CD14-positive monocyte (primary cell): ENCODE measurements at regions not wholly inside any gene's neighbourhood (a gene's known extent, or its start where the extent isn't known, plus 50 kb on each side); places are given as distances from the start of the nearest gene placed in this dataset.

Experiments
- DNase-seq, 3 donors: peaks; one replicate each; pipeline ENCODE4 v3.0.0-alpha.2; 2011 to 2022
- H2AFZ ChIP-seq: 2 replicates; pipeline ENCODE4 v1.6.0; 2012; ENCODE audit warnings: mild to moderate bottlenecking, low read depth, low read length, inconsistent platforms; ENCODE audit not compliant: insufficient read depth, poor library complexity, severe bottlenecking
- H3K27ac ChIP-seq, 2 donors: 1 replicate in 1 of 2; 2 replicates in 1 of 2; pipeline ENCODE4 v1.5.1; 2012 to 2013; ENCODE audit warnings: low read length in 2 of 2, control low read depth in 1 of 2, inconsistent platforms in 1 of 2, low read depth in 1 of 2, mild to moderate bottlenecking in 1 of 2
- H3K27me3 ChIP-seq, 2 donors: one replicate each; pipeline versions ENCODE4 v1.6.0 to v1.6.1; 2011 to 2013; ENCODE audit warnings: low read length in 2 of 2; ENCODE audit not compliant: control insufficient read depth in 2 of 2, insufficient read depth in 2 of 2
- H3K36me3 ChIP-seq, 2 donors: replicated peaks in 1 of 2; 1 replicate in 1 of 2; 2 replicates in 1 of 2; pipeline versions ENCODE4 v1.5.1 to v1.6.1; 2012 to 2013; ENCODE audit warnings: low read length in 2 of 2, control low read depth in 1 of 2, inconsistent platforms in 1 of 2, mild to moderate bottlenecking in 1 of 2; ENCODE audit not compliant: insufficient read depth in 2 of 2, control insufficient read depth in 1 of 2
- H3K4me1 ChIP-seq, 2 donors: 1 replicate in 1 of 2; 2 replicates in 1 of 2; pipeline versions ENCODE4 v1.5.1 to v1.6.1; 2012 to 2013; ENCODE audit warnings: low read length in 2 of 2, control low read depth in 1 of 2, inconsistent platforms in 1 of 2, mild to moderate bottlenecking in 1 of 2, moderate library complexity in 1 of 2; ENCODE audit not compliant: insufficient read depth in 2 of 2, control insufficient read depth in 1 of 2
- H3K4me2 ChIP-seq: replicated peaks from 2 replicates; pipeline ENCODE3; 2012; ENCODE audit warnings: low read length, moderate library complexity, mild to moderate bottlenecking; ENCODE audit not compliant: poor library complexity, severe bottlenecking; ENCODE audit errors: extremely low read depth
- H3K4me3 ChIP-seq, 3 experiments: fragments of 200-600 bp in 1 of 3; sonication (generic) in 1 of 3; replicated peaks in 1 of 3; 1 replicate in 2 of 3; 2 replicates in 1 of 3; pipeline ENCODE4 v1.5.1; 2011 to 2013; ENCODE audit warnings: low read length in 3 of 3, mild to moderate bottlenecking in 3 of 3, control low read depth in 2 of 3, low read depth in 2 of 3, inconsistent platforms in 1 of 3, moderate library complexity in 1 of 3
- H3K79me2 ChIP-seq: 2 replicates; pipeline ENCODE4 v1.6.0; 2012; ENCODE audit warnings: mild to moderate bottlenecking, control low read depth, inconsistent platforms, low read length, moderate library complexity; ENCODE audit not compliant: insufficient read depth
- H3K9ac ChIP-seq: 2 replicates; pipeline ENCODE4 v1.6.0; 2017; ENCODE audit warnings: low read length, mild to moderate bottlenecking; ENCODE audit not compliant: insufficient read depth, poor library complexity, severe bottlenecking
- H3K9me3 ChIP-seq, 2 donors: replicated peaks in 1 of 2; 1 replicate in 1 of 2; 2 replicates in 1 of 2; pipeline versions ENCODE4 v1.5.1 to v1.6.1; 2012 to 2013; ENCODE audit warnings: low read length in 2 of 2, control low read depth in 1 of 2; ENCODE audit not compliant: control insufficient read depth in 1 of 2, insufficient read depth in 1 of 2
- H4K20me1 ChIP-seq: 2 replicates; pipeline ENCODE4 v1.6.0; 2012; ENCODE audit warnings: mild to moderate bottlenecking, low read length, control low read depth, moderate library complexity; ENCODE audit not compliant: insufficient read depth
- H3K27ac Mint-ChIP-seq, 7 donors: one replicate each; pipeline ENCODE4 v1.8.0; 2020; ENCODE audit warnings: mild to moderate bottlenecking in 7 of 7, mixed read lengths in 7 of 7, moderate library complexity in 6 of 7, inconsistent platforms in 2 of 7
- H3K27me3 Mint-ChIP-seq, 3 donors: one replicate each; pipeline ENCODE4 v1.8.0; 2021 to 2022; ENCODE audit warnings: low read depth in 3 of 3, mild to moderate bottlenecking in 3 of 3, mixed read lengths in 3 of 3, moderate library complexity in 3 of 3, inconsistent platforms in 1 of 3
- H3K36me3 Mint-ChIP-seq, 2 donors: one replicate each; pipeline ENCODE4 v1.8.0; 2020; ENCODE audit warnings: mixed read lengths in 2 of 2, inconsistent platforms in 1 of 2, mild to moderate bottlenecking in 1 of 2
- H3K4me1 Mint-ChIP-seq: one replicate; pipeline ENCODE4 v1.8.0; 2020; ENCODE audit warnings: mild to moderate bottlenecking, mixed read lengths
- H3K4me3 Mint-ChIP-seq, 2 donors: one replicate each; pipeline ENCODE4 v1.8.0; 2020; ENCODE audit warnings: mild to moderate bottlenecking in 2 of 2, mixed read lengths in 2 of 2, moderate library complexity in 1 of 2
- H3K9me3 Mint-ChIP-seq, 7 donors: one replicate each; pipeline ENCODE4 v1.8.0; 2020 to 2022; ENCODE audit warnings: mixed read lengths in 7 of 7, mild to moderate bottlenecking in 6 of 7, moderate library complexity in 6 of 7, inconsistent platforms in 2 of 7
- WGBS: methylation state at CpG from one replicate; pipeline ENCODE4 v1.1.5; 2013; ENCODE audit warnings: missing lambda C conversion rate; ENCODE audit not compliant: insufficient coverage; 5-methylcytosine and 5-hydroxymethylcytosine counted together
- intact Hi-C, 2 donors: fragments of 100-400 bp; cut with micrococcal nuclease; formaldehyde crosslinking; loops; one replicate each; pipeline versions ENCODE4 v1.15.0 to v1.15.1; 2023
- TF ChIP-seq, protein P1 (sequence below): fragments of 200-600 bp; IDR thresholded peaks from one replicate; pipeline ENCODE4 v1.8.0; 2022; ENCODE audit warnings: antibody characterized with exemption, mild to moderate bottlenecking

DNA sequence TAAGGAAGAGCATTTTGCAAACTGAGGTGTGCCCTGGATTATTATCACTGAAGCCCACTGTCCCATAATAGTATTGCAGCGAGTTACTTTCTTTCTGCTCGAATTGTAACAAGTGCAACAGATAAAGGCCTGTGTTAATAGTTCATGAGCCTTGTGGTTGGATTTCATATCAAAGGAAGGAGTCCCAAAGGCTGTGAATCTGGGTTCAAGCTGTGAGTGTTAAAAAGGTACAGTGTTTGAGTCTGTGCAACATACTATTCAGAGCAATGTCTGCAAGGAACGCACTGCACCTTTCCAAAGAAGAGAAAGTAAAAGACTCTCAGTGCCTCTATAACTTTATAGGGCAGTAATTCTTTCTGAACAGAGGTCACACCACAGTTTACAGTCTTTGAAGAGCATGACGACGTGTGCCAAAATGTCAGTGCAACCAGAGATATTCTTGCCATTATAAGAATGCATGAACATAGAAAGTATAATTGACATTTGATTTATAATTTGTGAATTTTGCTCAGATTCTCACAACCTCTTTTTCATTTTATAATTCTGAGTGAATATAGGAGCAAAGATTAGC is 79.1 kb downstream of the CDC7 start:
- peaks cover 12% of the 10 kb centered on the region for H3K4me1 Mint-ChIP-seq
- Histone ChIP-seq H3K4me3 (no peak overlapping the region), H3K9ac (no peak overlapping the region), H3K4me1 (peaks cover 0 to 5% of the 10 kb centered on the region in 2 donors), H3K27me3 (peaks cover 9 to 22% of the 10 kb centered on the region in 2 donors), H4K20me1 (no peaks in the 10 kb centered on the region), H3K4me2 (no peak overlapping the region), H2AFZ (no peak overlapping the region), H3K36me3 (no peaks in the 10 kb centered on the region), H3K27ac (no peak overlapping the region), H3K9me3 (peaks cover 0 to 5% of the 10 kb centered on the region in 2 donors), H3K79me2 (no peaks in the 10 kb centered on the region)
- no peaks in the 10 kb centered on the region for H3K36me3 Mint-ChIP-seq
- WGBS, result 100% methylated on average over 2 of the region's 5 CpGs
- H3K27me3 Mint-ChIP-seq, result peaks cover 14 to 15% (median 14%) of the 10 kb centered on the region in 3 donors
- no peak overlapping the region for H3K4me3 Mint-ChIP-seq
- DNase-seq, result no peak
- peaks cover 3 to 6% (median 4%) of the 10 kb centered on the region in 7 donors for H3K9me3 Mint-ChIP-seq
- intact Hi-C loops, result no loop called here
- TF ChIP-seq, protein P1, sequence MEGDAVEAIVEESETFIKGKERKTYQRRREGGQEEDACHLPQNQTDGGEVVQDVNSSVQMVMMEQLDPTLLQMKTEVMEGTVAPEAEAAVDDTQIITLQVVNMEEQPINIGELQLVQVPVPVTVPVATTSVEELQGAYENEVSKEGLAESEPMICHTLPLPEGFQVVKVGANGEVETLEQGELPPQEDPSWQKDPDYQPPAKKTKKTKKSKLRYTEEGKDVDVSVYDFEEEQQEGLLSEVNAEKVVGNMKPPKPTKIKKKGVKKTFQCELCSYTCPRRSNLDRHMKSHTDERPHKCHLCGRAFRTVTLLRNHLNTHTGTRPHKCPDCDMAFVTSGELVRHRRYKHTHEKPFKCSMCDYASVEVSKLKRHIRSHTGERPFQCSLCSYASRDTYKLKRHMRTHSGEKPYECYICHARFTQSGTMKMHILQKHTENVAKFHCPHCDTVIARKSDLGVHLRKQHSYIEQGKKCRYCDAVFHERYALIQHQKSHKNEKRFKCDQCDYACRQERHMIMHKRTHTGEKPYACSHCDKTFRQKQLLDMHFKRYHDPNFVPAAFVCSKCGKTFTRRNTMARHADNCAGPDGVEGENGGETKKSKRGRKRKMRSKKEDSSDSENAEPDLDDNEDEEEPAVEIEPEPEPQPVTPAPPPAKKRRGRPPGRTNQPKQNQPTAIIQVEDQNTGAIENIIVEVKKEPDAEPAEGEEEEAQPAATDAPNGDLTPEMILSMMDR, result no peak
- no peak overlapping the region for H3K27ac Mint-ChIP-seq

GRCh38 chr1:91582431-91582921 is 81.8 kb downstream of the CDC7 start:
- peaks cover 3 to 6% (median 4%) of the 10 kb centered on the region in 7 donors for H3K9me3 Mint-ChIP-seq
- intact Hi-C loops, result no loop called here
- peak; percentile 14 to 71 (median 33) for DNase-seq
- H3K4me3 ChIP-seq, result no peak overlapping the region
- no peaks in the 10 kb centered on the region for H3K79me2 ChIP-seq
- peaks cover 0 to 2% of the 10 kb centered on the region in 2 donors for H3K27me3 ChIP-seq
- H4K20me1 ChIP-seq, result no peaks in the 10 kb centered on the region
- H3K27ac ChIP-seq, result no peak overlapping the region
- peaks cover 2 to 9% (median 5%) of the 10 kb centered on the region in 3 donors for H3K27me3 Mint-ChIP-seq
- H2AFZ ChIP-seq, result no peak overlapping the region
- H3K4me3 Mint-ChIP-seq, result peak overlapping the region in 1 of 2 donors; percentile 19
- TF ChIP-seq, protein P1, result no peak
- H3K4me1 ChIP-seq, result peaks cover 12 to 20% of the 10 kb centered on the region in 2 donors
- peaks cover 26% of the 10 kb centered on the region for H3K4me1 Mint-ChIP-seq
- no peak overlapping the region for H3K4me2 ChIP-seq
- 30% methylated on average over 1 of the region's 4 CpGs for WGBS
- H3K36me3 Mint-ChIP-seq, result no peaks in the 10 kb centered on the region
- peak overlapping the region in 2 of 7 donors; percentile 21 to 34 for H3K27ac Mint-ChIP-seq
- peaks cover 0 to 5% of the 10 kb centered on the region in 2 donors for H3K9me3 ChIP-seq
- no peak overlapping the region for H3K9ac ChIP-seq
- no peaks in the 10 kb centered on the region for H3K36me3 ChIP-seq
